ENCODE measurements at regions not wholly inside any gene's neighbourhood (a gene's known extent, or its start where the extent isn't known, plus 50 kb on each side); places are given as distances from the start of the nearest gene placed in this dataset.

DNA sequence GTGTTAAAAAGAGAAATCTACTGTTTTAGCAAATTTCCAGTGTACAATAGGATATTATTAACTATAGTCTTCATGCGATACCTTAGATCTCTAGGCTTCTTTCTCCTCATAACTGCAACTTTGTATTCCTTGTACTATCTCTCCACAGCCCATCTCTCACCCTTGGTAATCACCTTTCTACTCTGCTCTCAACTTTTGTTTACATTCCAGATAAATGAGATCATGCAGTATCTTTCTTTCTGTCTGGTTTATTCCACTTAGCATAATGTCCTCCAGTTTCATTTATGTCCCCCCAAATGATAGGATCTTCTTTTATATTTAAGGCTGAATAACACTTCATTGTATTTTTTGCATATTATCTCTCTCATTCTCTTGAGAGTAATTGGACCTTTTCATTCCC is 165.5 kb downstream of the HS3ST1 start:
- no peak for TF ChIP-seq USF1 (CRISPR knock-in tag; IDR thresholded peaks at IDR 0.05)
- TF ChIP-seq KLF1 (tag; IDR thresholded peaks at IDR 0.05) = no peak
- no peak for TF ChIP-seq FOXK2 (conservative IDR thresholded peaks at IDR 0.05 in 1 of 2, IDR thresholded peaks at IDR 0.05 in 1 of 2; ENCODE audit: low read depth in 2 of 2)
- TF ChIP-seq, protein P1, sequence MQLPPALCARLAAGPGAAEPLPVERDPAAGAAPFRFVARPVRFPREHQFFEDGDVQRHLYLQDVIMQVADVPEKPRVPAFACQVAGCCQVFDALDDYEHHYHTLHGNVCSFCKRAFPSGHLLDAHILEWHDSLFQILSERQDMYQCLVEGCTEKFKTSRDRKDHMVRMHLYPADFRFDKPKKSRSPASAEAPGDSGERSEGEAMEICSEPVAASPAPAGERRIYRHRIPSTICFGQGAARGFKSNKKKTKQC (CRISPR knock-in tag; IDR thresholded peaks at IDR 0.05) = no peak
- no peak for TF ChIP-seq UBTF (IDR thresholded peaks at IDR 0.05; ENCODE audit: borderline replicate concordance in 1 of 2, low read depth in 2 of 2, low read length in 2 of 2)
- TF ChIP-seq GATA2 (CRISPR knock-in tag; IDR thresholded peaks at IDR 0.05) = no peak
- no peak for TF ChIP-seq BRCA1 (IDR thresholded peaks at IDR 0.05)
- TF ChIP-seq BRCA1 (CRISPR knock-in tag; IDR thresholded peaks at IDR 0.05) = no peak
- TF ChIP-seq GATAD2B (IDR thresholded peaks at IDR 0.05; ENCODE audit: borderline replicate concordance) = no peak
- TF ChIP-seq PREB (CRISPR knock-in tag; IDR thresholded peaks at IDR 0.05) = no peak
- no peak for TF ChIP-seq ZNF253 (CRISPR knock-in tag; conservative IDR thresholded peaks at IDR 0.05)
- no peak for TF ChIP-seq EZH2 (IDR thresholded peaks at IDR 0.05; ENCODE audit: borderline replicate concordance, low read depth, low read length)
- TF ChIP-seq ZBTB1 (CRISPR knock-in tag; IDR thresholded peaks at IDR 0.05; ENCODE audit: borderline replicate concordance, low read depth) = no peak
- TF ChIP-seq, protein P2, sequence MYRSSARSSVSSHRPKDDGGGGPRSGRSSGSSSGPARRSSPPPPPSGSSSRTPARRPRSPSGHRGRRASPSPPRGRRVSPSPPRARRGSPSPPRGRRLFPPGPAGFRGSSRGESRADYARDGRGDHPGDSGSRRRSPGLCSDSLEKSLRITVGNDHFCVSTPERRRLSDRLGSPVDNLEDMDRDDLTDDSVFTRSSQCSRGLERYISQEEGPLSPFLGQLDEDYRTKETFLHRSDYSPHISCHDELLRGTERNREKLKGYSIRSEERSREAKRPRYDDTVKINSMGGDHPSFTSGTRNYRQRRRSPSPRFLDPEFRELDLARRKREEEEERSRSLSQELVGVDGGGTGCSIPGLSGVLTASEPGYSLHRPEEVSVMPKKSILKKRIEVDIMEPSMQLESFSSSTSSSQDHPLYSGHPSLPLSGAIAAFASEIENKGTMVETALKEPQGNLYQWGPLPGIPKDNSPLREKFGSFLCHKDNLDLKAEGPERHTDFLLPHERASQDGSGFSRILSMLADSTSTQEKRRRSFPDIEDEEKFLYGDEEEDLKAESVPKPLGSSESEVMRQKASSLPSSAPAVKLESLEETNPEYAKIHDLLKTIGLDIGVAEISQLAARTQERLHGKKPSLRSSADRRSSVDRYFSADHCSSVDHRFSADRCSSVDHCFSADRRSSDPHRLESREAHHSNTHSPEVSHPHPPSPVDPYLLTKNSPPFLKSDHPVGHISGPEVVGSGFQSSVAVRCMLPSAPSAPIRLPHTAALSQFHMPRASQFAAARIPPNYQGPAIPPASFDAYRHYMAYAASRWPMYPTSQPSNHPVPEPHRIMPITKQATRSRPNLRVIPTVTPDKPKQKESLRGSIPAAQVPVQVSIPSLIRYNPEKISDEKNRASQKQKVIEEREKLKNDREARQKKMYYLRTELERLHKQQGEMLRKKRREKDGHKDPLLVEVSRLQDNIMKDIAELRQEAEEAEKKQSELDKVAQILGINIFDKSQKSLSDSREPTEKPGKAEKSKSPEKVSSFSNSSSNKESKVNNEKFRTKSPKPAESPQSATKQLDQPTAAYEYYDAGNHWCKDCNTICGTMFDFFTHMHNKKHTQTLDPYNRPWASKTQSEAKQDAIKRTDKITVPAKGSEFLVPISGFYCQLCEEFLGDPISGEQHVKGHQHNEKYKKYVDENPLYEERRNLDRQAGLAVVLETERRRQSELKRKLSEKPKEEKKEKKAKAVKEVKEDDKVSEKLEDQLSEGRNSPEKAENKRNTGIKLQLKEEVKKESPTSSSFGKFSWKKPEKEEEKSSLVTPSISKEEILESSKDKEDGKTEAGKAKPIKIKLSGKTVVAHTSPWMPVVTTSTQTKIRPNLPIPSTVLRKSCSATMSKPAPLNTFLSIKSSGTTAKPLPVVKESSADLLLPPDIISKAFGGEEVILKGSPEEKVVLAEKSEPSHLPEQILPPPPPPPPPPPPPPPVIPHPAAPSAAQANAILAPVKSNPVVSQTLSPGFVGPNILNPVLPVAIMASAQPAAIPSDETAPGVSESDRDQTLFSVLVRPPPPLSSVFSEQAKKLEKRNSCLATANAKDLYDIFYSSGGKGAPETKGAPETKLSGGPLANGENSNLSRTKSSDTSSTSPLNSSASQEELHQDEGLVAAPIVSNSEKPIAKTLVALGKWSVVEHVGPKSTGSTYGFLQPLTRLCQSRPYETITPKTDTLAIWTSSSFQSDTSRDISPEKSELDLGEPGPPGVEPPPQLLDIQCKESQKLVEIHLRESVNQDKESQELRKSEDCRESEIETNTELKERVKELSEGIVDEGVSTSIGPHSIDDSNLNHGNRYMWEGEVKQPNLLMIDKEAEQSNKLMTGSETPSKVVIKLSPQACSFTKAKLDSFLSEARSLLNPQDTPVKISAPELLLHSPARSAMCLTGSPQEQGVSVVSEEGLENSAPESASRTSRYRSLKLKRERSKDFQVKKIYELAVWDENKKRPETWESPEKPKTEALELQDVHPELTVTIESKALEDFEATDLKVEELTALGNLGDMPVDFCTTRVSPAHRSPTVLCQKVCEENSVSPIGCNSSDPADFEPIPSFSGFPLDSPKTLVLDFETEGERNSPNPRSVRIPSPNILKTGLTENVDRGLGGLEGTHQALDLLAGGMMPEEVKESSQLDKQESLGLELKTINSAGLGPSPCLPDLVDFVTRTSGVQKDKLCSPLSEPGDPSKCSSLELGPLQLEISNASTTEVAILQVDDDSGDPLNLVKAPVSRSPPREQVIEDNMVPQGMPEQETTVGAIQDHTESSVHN (IDR thresholded peaks at IDR 0.05; ENCODE audit: borderline replicate concordance in 1 of 2, low read depth in 1 of 2) = no peak
